HEK293T (cell line): ENCODE measurements at regions not wholly inside any gene's neighbourhood (a gene's known extent, or its start where the extent isn't known, plus 50 kb on each side); places are given as distances from the start of the nearest gene placed in this dataset.

Source experiments
- CTCF ChIA-PET: fragments of 350-600 bp; formaldehyde crosslinking; extraction: SDS; loops from one replicate; lab custom pipeline; 2021; ENCODE audit warnings: antibody characterized with exemption, inconsistent platforms; lab: Yijun Ruan, JAX
- POLR2A ChIA-PET: fragments of 350-600 bp; formaldehyde crosslinking; extraction: SDS; loops from one replicate; lab custom pipeline; 2020; ENCODE audit warnings: antibody characterized with exemption, inconsistent platforms; lab: Yijun Ruan, JAX
- DNase-seq: peaks from one replicate; pipeline ENCODE4 v3.0.0; 2012; ENCODE audit warnings: mixed read lengths; ENCODE audit errors: extremely low spot score
- ARNT ChIP-seq: fragments of 450-650 bp; IDR thresholded peaks from 2 replicates; pipeline ENCODE4 v1.6.1; 2017; ENCODE audit warnings: mild to moderate bottlenecking
- BHLHE40 ChIP-seq: fragments of 450-650 bp; IDR thresholded peaks from 2 replicates; pipeline ENCODE4 v1.6.1; 2016; ENCODE audit warnings: mild to moderate bottlenecking, moderate library complexity, borderline replicate concordance
- ELF4 ChIP-seq: fragments of 450-650 bp; IDR thresholded peaks from 2 replicates; pipeline ENCODE4 v1.6.1; 2017; ENCODE audit warnings: antibody characterized with exemption
- FOXA1 ChIP-seq: fragments of 450-650 bp; IDR thresholded peaks from 2 replicates; pipeline ENCODE4 v1.6.1; 2016; ENCODE audit warnings: mild to moderate bottlenecking
- FOXK2 ChIP-seq: fragments of 450-650 bp; IDR thresholded peaks from 2 replicates; pipeline ENCODE4 v1.6.1; 2016; ENCODE audit warnings: mild to moderate bottlenecking
- FOXM1 ChIP-seq: fragments of 450-650 bp; IDR thresholded peaks from 2 replicates; pipeline ENCODE4 v1.6.1; 2017; ENCODE audit warnings: mild to moderate bottlenecking, borderline replicate concordance
- HDGF ChIP-seq: fragments of 450-650 bp; IDR thresholded peaks from 2 replicates; pipeline ENCODE4 v1.6.1; 2017; ENCODE audit warnings: antibody characterized with exemption, borderline replicate concordance
- L3MBTL2 ChIP-seq: fragments of 450-650 bp; conservative IDR thresholded peaks from 2 replicates; pipeline ENCODE4 v1.6.1; 2016; ENCODE audit warnings: mild to moderate bottlenecking
- LEF1 ChIP-seq: fragments of 450-650 bp; IDR thresholded peaks from 2 replicates; pipeline ENCODE4 v1.6.1; 2017; ENCODE audit warnings: mild to moderate bottlenecking, borderline replicate concordance
- NFRKB ChIP-seq: fragments of 450-650 bp; IDR thresholded peaks from 2 replicates; pipeline ENCODE4 v1.6.1; 2016; ENCODE audit warnings: mild to moderate bottlenecking, moderate library complexity
- SP1 ChIP-seq: fragments of 450-650 bp; IDR thresholded peaks from 2 replicates; pipeline ENCODE4 v1.6.1; 2017
- SUZ12 ChIP-seq: fragments of 450-650 bp; IDR thresholded peaks from 2 replicates; pipeline ENCODE4 v1.6.1; 2016; ENCODE audit warnings: mild to moderate bottlenecking
- TARDBP ChIP-seq: fragments of 450-650 bp; IDR thresholded peaks from 2 replicates; pipeline ENCODE4 v1.6.1; 2016
- ZNF384 ChIP-seq: fragments of 450-650 bp; IDR thresholded peaks from 2 replicates; pipeline ENCODE4 v1.6.1; 2016

DNA sequence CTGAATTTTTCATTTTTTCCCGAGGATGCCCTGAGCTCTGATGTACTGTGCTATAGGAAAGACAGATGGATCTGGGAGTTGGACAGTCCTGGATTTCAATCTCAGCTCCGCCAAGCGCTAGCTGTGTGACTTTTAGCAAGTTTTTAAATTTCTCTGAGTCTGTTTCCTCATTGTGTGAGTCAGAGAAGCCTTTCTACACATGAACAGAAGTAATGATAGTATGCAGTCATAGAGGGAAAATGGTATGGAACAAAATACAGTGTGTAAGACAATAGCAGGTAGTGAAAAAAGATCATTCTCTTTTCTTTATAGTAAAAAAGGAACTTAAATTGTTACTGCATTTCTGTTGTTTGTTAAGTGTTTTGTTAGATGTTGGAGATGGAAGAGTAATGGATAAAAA, 52.4 kb upstream of the PPM1B start:
- TF ChIP-seq TARDBP, result no peak
- no peak for TF ChIP-seq ELF4
- no peak for DNase-seq
- CTCF ChIA-PET, result interaction anchor here (0.6 kb wide), 2 partner anchors 27 to 253 kb away, joined by 3 read pairs; no protein-coding TSS in a partner anchor
- POLR2A ChIA-PET, result no interaction called here

GRCh38 chr2:44118257-44118656, 50.4 kb upstream of the PPM1B start:
- DNase-seq, result no peak
- ChIA-PET CTCF (no interaction called here), POLR2A (no interaction called here)
- TF ChIP-seq FOXM1 (no peak), L3MBTL2 (no peak), ARNT (no peak), FOXK2 (no peak), SUZ12 (no peak), BHLHE40 (no peak), FOXA1 (no peak), ZNF384 (no peak), ELF4 (no peak), NFRKB (no peak), HDGF (no peak), SP1 (no peak), LEF1 (no peak), TARDBP (no peak)
